CD4-positive, alpha-beta T cell (primary cell): ENCODE measurements at regions not wholly inside any gene's neighbourhood (a gene's known extent, or its start where the extent isn't known, plus 50 kb on each side); places are given as distances from the start of the nearest gene placed in this dataset.
"Not testable (repeated sequence)": the region's sequence is repeated elsewhere in the genome, so short reads cannot be mapped to it uniquely, and the experiment has no call there.

Experiments used
- ATAC-seq: fragments of 200-7000 bp; cut with Tn5 transposase; one replicate; pipeline ENCODE4 v1.10.0; 2022; ENCODE audit warnings: mild to moderate bottlenecking; ENCODE audit not compliant: poor library complexity
- CTCF ChIA-PET: fragments of 350-600 bp; sonication (Branson Sonifier 250); formaldehyde crosslinking; loops from one replicate; lab custom pipeline; 2021; ENCODE audit warnings: antibody characterized with exemption, inconsistent platforms; lab: Charles Lee
- POLR2A ChIA-PET: fragments of 350-600 bp; sonication (Branson Sonifier 250); formaldehyde crosslinking; loops from one replicate; lab custom pipeline; 2021; ENCODE audit warnings: antibody characterized with exemption, inconsistent platforms; lab: Charles Lee
- DNase-seq, 14 experiments: peaks; one replicate each; pipeline ENCODE4 v3.0.0-alpha.2; 2013 to 2020; ENCODE audit warnings: mixed read lengths in 2 of 14
- H3K27ac ChIP-seq, 2 donors: one replicate each; pipeline versions ENCODE4 v1.5.1 to v1.7.0; 2013; ENCODE audit warnings: low read length in 2 of 2, low read depth in 1 of 2, mild to moderate bottlenecking in 1 of 2
- H3K27me3 ChIP-seq, 2 experiments: 1 replicate in 1 of 2; 2 replicates in 1 of 2; pipeline versions ENCODE4 v1.6.1 to v1.7.0; 2013; ENCODE audit warnings: low read length in 2 of 2, control low read depth in 1 of 2, mild to moderate bottlenecking in 1 of 2, moderate library complexity in 1 of 2; ENCODE audit not compliant: insufficient read depth in 2 of 2, control insufficient read depth in 1 of 2
- H3K36me3 ChIP-seq: one replicate; pipeline ENCODE4 v1.6.1; 2013; ENCODE audit warnings: low read length, control low read depth; ENCODE audit not compliant: insufficient read depth
- H3K4me1 ChIP-seq: one replicate; pipeline ENCODE4 v1.6.1; 2013; ENCODE audit warnings: low read length, control low read depth; ENCODE audit not compliant: insufficient read depth
- H3K4me3 ChIP-seq: one replicate; pipeline ENCODE4 v1.5.1; 2013; ENCODE audit warnings: mild to moderate bottlenecking, low read length, moderate library complexity
- H3K9me3 ChIP-seq, 2 experiments: 1 replicate in 1 of 2; 2 replicates in 1 of 2; pipeline versions ENCODE4 v1.6.1 to v1.7.0; 2013; ENCODE audit warnings: low read length in 2 of 2, mild to moderate bottlenecking in 2 of 2, control low read depth in 1 of 2, moderate library complexity in 1 of 2; ENCODE audit not compliant: control insufficient read depth in 1 of 2, insufficient read depth in 1 of 2
- H3K27ac Mint-ChIP-seq: one replicate; pipeline ENCODE4 v1.8.0; 2020; ENCODE audit warnings: mixed read lengths
- H3K27me3 Mint-ChIP-seq: one replicate; pipeline ENCODE4 v1.8.0; 2021; ENCODE audit warnings: mixed read lengths
- H3K36me3 Mint-ChIP-seq: one replicate; pipeline ENCODE4 v1.8.0; 2021; ENCODE audit warnings: low read depth, mixed read lengths
- H3K4me1 Mint-ChIP-seq: one replicate; pipeline ENCODE4 v1.8.0; 2021; ENCODE audit warnings: low read depth, mixed read lengths
- H3K4me3 Mint-ChIP-seq: one replicate; pipeline ENCODE4 v1.8.0; 2020; ENCODE audit warnings: mild to moderate bottlenecking, mixed read lengths
- H3K9me3 Mint-ChIP-seq: one replicate; pipeline ENCODE4 v1.8.0; 2020; ENCODE audit warnings: mixed read lengths
- intact Hi-C, 2 experiments: fragments of 100-400 bp; cut with DNase I in 1 of 2; cut with micrococcal nuclease in 1 of 2; formaldehyde crosslinking; loops; one replicate each; pipeline versions ENCODE4 v1.15.1 to v1.9.0; 2023 to 2025; cut with DNase I, micrococcal nuclease

GRCh38 chr16:16494114-16494513 is 115.2 kb downstream of the NPIPA7 start:
- H3K4me1 Mint-ChIP-seq, ATAC-seq, H3K27me3 Mint-ChIP-seq, H3K4me1 ChIP-seq, H3K27me3 ChIP-seq, CTCF ChIA-PET, H3K4me3 Mint-ChIP-seq, H3K36me3 Mint-ChIP-seq, DNase-seq, H3K27ac ChIP-seq, POLR2A ChIA-PET, H3K4me3 ChIP-seq, H3K27ac Mint-ChIP-seq, H3K9me3 ChIP-seq, intact Hi-C loops, H3K36me3 ChIP-seq, H3K9me3 Mint-ChIP-seq: not testable (repeated sequence)

GRCh38 chr16:16494998-16495397 is 116.1 kb downstream of the NPIPA7 start:
- ATAC-seq, H3K4me3 ChIP-seq, H3K4me1 ChIP-seq, H3K27ac Mint-ChIP-seq, POLR2A ChIA-PET, H3K4me3 Mint-ChIP-seq, H3K27me3 Mint-ChIP-seq, H3K9me3 ChIP-seq, H3K36me3 ChIP-seq, intact Hi-C loops, H3K9me3 Mint-ChIP-seq, H3K36me3 Mint-ChIP-seq, H3K27ac ChIP-seq, DNase-seq, CTCF ChIA-PET, H3K27me3 ChIP-seq, H3K4me1 Mint-ChIP-seq: not testable (repeated sequence)

GRCh38 chr16:16499875-16500274 is 120.9 kb downstream of the NPIPA7 start:
- H3K4me3 Mint-ChIP-seq, H3K4me1 ChIP-seq, H3K9me3 Mint-ChIP-seq, H3K9me3 ChIP-seq, H3K27me3 ChIP-seq, intact Hi-C loops, H3K27ac ChIP-seq, CTCF ChIA-PET, DNase-seq, H3K4me1 Mint-ChIP-seq, H3K36me3 Mint-ChIP-seq, H3K36me3 ChIP-seq, POLR2A ChIA-PET, H3K27ac Mint-ChIP-seq, H3K27me3 Mint-ChIP-seq, H3K4me3 ChIP-seq, ATAC-seq: not testable (repeated sequence)

GRCh38 chr16:16507041-16507440 is 128.1 kb downstream of the NPIPA7 start:
- intact Hi-C loops, H3K36me3 Mint-ChIP-seq, POLR2A ChIA-PET, H3K27me3 Mint-ChIP-seq, DNase-seq, H3K27ac ChIP-seq, H3K9me3 ChIP-seq, H3K4me3 ChIP-seq, H3K27me3 ChIP-seq, ATAC-seq, H3K36me3 ChIP-seq, H3K4me1 ChIP-seq, H3K27ac Mint-ChIP-seq, H3K4me1 Mint-ChIP-seq, H3K4me3 Mint-ChIP-seq, CTCF ChIA-PET, H3K9me3 Mint-ChIP-seq: not testable (repeated sequence)

- H3K4me3 ChIP-seq, H3K27ac ChIP-seq, H3K9me3 Mint-ChIP-seq, CTCF ChIA-PET, H3K36me3 Mint-ChIP-seq, H3K27ac Mint-ChIP-seq, H3K36me3 ChIP-seq, ATAC-seq, intact Hi-C loops, H3K27me3 Mint-ChIP-seq, H3K27me3 ChIP-seq, H3K9me3 ChIP-seq, H3K4me3 Mint-ChIP-seq, DNase-seq, POLR2A ChIA-PET, H3K4me1 ChIP-seq, H3K4me1 Mint-ChIP-seq: not testable (repeated sequence)
Measured at GRCh38 chr16:16508344-16508743, 129.4 kb downstream of the NPIPA7 start.

- H3K4me1 ChIP-seq, H3K36me3 Mint-ChIP-seq, H3K9me3 Mint-ChIP-seq, DNase-seq, H3K27ac ChIP-seq, H3K9me3 ChIP-seq, H3K27me3 Mint-ChIP-seq, CTCF ChIA-PET, H3K4me1 Mint-ChIP-seq, POLR2A ChIA-PET, ATAC-seq, H3K27ac Mint-ChIP-seq, H3K4me3 Mint-ChIP-seq, H3K4me3 ChIP-seq, H3K36me3 ChIP-seq, intact Hi-C loops, H3K27me3 ChIP-seq: not testable (repeated sequence)
Measured at GRCh38 chr16:16519395-16519794, 140.5 kb downstream of the NPIPA7 start.

- intact Hi-C loops, CTCF ChIA-PET, H3K9me3 ChIP-seq: not testable (repeated sequence)
Measured at GRCh38 chr16:16521239-16522002, 142.5 kb downstream of the NPIPA7 start.

More at GRCh38 chr16:16521239-16522002, 142.5 kb downstream of the NPIPA7 start:
- H3K4me3 Mint-ChIP-seq, H3K27ac Mint-ChIP-seq, H3K9me3 Mint-ChIP-seq, H3K4me1 Mint-ChIP-seq, POLR2A ChIA-PET, DNase-seq, H3K36me3 ChIP-seq, H3K27ac ChIP-seq, H3K4me3 ChIP-seq, H3K4me1 ChIP-seq, ATAC-seq, H3K27me3 ChIP-seq, H3K27me3 Mint-ChIP-seq, H3K36me3 Mint-ChIP-seq: not testable (repeated sequence)
